GM10266 (cell line): ENCODE measurements at regions not wholly inside any gene's neighbourhood (a gene's known extent, or its start where the extent isn't known, plus 50 kb on each side); places are given as distances from the start of the nearest gene placed in this dataset.

Source experiments
- DNase-seq: peaks from one replicate; pipeline ENCODE4 v3.0.0; 2012; ENCODE audit errors: extremely low spot score
- TF ChIP-seq, protein P1 (sequence below): IDR thresholded peaks from 2 replicates; pipeline ENCODE4 v1.5.1; 2012; ENCODE audit warnings: mild to moderate bottlenecking, low read depth; ENCODE audit not compliant: control insufficient read depth, insufficient read depth; ENCODE audit errors: missing control alignments

DNA sequence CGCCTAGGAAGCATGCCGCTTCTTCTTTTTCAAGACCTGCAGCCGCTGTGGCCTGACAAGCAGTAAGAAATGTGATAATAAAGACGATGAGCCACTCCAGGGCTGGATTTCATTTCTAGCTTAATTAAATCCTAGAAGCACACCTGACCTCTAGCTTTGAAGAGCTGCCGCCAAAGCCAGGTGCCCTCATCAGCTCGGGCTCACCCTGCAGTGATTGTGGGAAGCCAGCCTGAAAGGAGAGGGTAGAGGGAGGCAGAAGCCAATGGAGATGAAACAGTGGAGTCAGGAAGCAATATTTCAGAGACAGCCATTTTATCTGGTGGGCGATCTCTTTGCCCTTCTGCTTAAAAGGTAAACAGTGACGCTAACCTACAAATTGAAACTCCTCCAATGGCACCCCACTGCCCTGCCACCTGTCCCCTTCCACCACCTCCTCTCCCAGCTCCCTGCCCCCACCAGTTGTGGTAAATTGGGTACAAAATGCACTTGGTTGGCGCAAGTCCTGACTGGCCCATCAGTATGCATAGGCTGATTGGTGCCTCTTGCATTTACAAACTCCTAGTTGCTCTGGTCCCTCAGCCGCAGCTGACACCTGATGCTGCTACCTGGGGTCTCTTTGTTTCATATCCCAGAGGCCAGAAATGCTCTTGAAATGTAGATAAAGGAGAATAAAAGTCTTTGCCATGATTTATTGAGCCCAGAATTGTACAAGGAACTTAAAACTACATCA is 385.3 kb downstream of the PDCD6IP start:
- TF ChIP-seq, protein P1, sequence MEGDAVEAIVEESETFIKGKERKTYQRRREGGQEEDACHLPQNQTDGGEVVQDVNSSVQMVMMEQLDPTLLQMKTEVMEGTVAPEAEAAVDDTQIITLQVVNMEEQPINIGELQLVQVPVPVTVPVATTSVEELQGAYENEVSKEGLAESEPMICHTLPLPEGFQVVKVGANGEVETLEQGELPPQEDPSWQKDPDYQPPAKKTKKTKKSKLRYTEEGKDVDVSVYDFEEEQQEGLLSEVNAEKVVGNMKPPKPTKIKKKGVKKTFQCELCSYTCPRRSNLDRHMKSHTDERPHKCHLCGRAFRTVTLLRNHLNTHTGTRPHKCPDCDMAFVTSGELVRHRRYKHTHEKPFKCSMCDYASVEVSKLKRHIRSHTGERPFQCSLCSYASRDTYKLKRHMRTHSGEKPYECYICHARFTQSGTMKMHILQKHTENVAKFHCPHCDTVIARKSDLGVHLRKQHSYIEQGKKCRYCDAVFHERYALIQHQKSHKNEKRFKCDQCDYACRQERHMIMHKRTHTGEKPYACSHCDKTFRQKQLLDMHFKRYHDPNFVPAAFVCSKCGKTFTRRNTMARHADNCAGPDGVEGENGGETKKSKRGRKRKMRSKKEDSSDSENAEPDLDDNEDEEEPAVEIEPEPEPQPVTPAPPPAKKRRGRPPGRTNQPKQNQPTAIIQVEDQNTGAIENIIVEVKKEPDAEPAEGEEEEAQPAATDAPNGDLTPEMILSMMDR, result no peak
- no peak for DNase-seq

DNA sequence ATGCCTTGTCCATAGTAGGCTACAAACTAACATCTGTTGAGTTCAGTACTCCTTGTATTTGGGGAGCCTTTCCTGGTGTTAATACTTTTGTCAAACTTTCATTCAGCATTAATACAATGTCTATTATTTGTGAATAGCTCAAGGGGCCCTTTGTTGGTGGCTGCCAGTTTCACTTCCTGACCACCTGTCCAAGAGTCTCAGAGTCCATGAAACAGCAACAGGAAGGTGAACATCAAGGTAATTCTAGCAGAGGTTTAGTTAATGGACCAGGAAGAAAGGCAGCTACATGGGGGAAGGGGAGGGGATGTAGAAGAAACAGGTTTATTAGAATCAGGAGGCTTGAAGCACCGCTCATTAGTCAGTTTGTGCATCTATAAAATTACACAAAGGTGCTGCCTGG is 386.9 kb downstream of the PDCD6IP start:
- TF ChIP-seq, protein P1, result no peak
- no peak for DNase-seq

DNA sequence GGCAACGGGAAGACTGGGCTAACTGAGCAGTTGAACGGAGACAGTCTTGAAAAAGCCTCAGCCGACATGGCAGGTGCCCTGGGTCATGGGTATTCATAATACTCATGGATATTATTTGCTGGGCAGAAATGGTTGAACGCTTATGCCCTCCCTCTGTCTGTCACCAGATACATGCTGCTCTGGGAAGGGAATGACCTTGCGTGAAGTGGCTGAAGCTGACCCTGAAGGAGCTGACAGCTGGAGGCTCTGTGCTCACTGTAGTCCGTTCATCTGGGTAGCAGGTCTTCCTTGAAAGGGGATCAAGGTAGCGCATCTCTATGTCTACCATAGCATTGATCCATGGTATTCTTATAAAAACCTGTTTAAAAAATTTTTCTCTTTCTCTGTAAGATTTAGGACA is 390.7 kb downstream of the PDCD6IP start:
- TF ChIP-seq, protein P1, result no peak
- no peak for DNase-seq

DNA sequence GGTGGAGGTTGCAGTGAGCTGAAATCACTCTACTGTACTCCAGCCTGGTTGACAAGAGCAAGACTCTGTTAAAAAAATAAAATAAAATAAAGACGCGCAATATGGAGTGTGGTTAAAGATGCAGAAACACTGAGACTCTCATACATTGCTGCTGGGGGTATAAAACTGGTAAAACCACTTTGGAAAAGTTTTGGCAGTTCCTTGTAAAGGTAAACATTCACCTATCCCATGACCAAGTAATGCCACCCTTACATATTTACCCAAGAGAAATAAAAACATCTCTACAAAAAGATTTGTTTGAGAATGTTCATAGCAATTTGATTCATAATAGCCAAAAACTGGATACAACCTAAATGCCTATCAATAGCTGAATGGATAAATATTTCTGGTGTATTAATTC is 398.5 kb downstream of the PDCD6IP start:
- TF ChIP-seq, protein P1, result no peak
- no peak for DNase-seq

DNA sequence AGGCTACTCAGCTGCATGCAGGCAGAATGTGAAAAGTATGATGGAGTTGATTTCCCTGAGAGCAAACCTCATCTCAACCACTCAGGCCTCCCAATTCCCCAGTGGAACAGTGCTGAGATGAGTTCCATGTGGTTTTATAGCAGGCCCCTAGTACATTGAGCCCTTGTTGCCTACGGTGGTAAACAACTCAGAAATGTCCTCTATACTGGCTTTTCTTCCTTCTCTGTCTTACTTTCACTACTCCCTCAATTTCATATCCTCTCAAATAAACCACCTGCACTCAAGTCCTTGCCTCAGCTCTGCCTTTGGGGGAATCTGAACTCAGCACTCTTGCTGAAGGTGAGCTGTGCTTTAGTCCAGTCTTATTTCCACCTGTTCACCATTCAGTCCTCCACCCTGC is 399.9 kb downstream of the PDCD6IP start:
- TF ChIP-seq, protein P1, result no peak
- no peak for DNase-seq

DNA sequence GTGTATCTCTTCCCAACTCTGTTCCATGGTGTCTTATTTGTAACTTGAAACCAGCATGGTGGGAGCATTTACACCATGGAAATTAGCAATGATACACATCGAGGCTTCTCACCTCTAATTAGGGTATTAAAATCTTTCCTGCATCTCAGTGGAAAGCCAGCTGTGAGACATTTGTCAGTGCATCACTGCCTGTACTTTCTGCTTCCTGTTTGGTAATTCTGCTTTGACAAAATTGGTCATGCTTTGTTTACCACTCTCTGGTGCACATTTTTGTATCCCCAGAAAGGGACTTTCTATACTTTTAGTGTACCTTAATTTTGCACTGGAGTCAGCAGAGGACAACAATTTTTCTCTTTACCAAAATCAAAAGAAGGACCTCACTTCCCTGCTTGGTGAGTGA is 402.1 kb downstream of the PDCD6IP start:
- no peak for DNase-seq
- TF ChIP-seq, protein P1, result no peak

DNA sequence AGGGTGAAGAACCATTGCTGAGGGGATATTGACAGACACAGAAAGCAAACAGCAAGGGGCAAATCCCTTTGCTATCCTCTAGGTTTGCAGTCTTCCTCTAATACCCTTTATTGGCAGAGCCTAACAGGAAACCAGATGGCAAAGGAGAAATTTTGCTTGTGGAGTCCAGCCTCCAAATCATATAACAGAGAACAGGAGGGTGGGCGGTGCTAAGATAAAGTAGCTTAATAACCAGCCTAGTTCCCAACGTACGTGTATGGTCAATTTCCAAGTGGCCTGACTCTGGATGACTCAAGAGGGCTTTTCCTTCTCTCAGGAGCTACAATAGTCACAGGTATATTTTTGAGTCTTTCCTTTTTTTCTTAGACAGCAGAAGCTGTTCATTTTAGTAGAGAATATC is 404.5 kb downstream of the PDCD6IP start:
- no peak for DNase-seq
- TF ChIP-seq, protein P1, result no peak
